HG03103 (cell line): ENCODE measurements at regions not wholly inside any gene's neighbourhood (a gene's known extent, or its start where the extent isn't known, plus 50 kb on each side); places are given as distances from the start of the nearest gene placed in this dataset.
"Not testable (repeated sequence)": the region's sequence is repeated elsewhere in the genome, so short reads cannot be mapped to it uniquely, and the experiment has no call there.

Experiments
- ATAC-seq: cut with Tn5 transposase; IDR thresholded peaks from one replicate; pipeline ENCODE4 v1.9.1; 2021; ENCODE audit warnings: low read depth; ENCODE audit not compliant: unreplicated experiment

- no peak for ATAC-seq
Observed at GRCh38 chr9:13841746-13842462, 472.0 kb downstream of the NFIB start.

- ATAC-seq, result no peak
Observed at GRCh38 chr9:13832446-13832845, 481.5 kb downstream of the NFIB start.

GRCh38 chr9:13823026-13823425 is 490.9 kb downstream of the NFIB start:
- no peak for ATAC-seq

GRCh38 chr9:13817754-13818278 is 496.1 kb downstream of the NFIB start:
- no peak for ATAC-seq

- no peak for ATAC-seq
Observed at GRCh38 chr9:13816837-13817236, 497.1 kb downstream of the NFIB start.

GRCh38 chr9:13814647-13815400 is 499.1 kb downstream of the NFIB start:
- no peak for ATAC-seq

GRCh38 chr9:13811876-13812275 is 502.1 kb downstream of the NFIB start:
- ATAC-seq, result no peak

GRCh38 chr9:13810510-13810909 is 503.4 kb downstream of the NFIB start:
- ATAC-seq, result no peak

- no peak for ATAC-seq
Observed at GRCh38 chr9:13809401-13809800, 504.5 kb downstream of the NFIB start.

- no peak for ATAC-seq
Observed at GRCh38 chr9:13807118-13807517, 506.8 kb downstream of the NFIB start.

- ATAC-seq, result no peak
Observed at GRCh38 chr9:13806714-13807113, 507.2 kb downstream of the NFIB start.

- ATAC-seq, result no peak
Observed at GRCh38 chr9:13805546-13805945, 508.4 kb downstream of the NFIB start.

GRCh38 chr9:13804532-13804931 is 509.4 kb downstream of the NFIB start:
- ATAC-seq, result no peak

GRCh38 chr9:13800776-13801175 is 513.2 kb downstream of the NFIB start:
- no peak for ATAC-seq

- ATAC-seq, result not testable (repeated sequence)
Observed at GRCh38 chr9:13797701-13798100, 516.2 kb downstream of the NFIB start.

- ATAC-seq, result no peak
Observed at GRCh38 chr9:13791816-13792215, 512.3 kb upstream of the MPDZ start.

GRCh38 chr9:13790055-13790454 is 510.6 kb upstream of the MPDZ start:
- ATAC-seq, result no peak

- no peak for ATAC-seq
Observed at GRCh38 chr9:13787234-13787833, 507.8 kb upstream of the MPDZ start.

- no peak for ATAC-seq
Observed at GRCh38 chr9:13786711-13787110, 507.2 kb upstream of the MPDZ start.

GRCh38 chr9:13786131-13786530 is 506.6 kb upstream of the MPDZ start:
- no peak for ATAC-seq

- ATAC-seq, result no peak
Observed at GRCh38 chr9:13779106-13779505, 499.6 kb upstream of the MPDZ start.
